NCI-H82 treated with DMSO at 0.1 percent for 48 hours (cell line): ENCODE measurements at regions not wholly inside any gene's neighbourhood (a gene's known extent, or its start where the extent isn't known, plus 50 kb on each side); places are given as distances from the start of the nearest gene placed in this dataset.
"Not testable (repeated sequence)": the region's sequence is repeated elsewhere in the genome, so short reads cannot be mapped to it uniquely, and the experiment has no call there.

Experiments used
- DNase-seq: peaks from one replicate; lab custom pipeline; 2025; ENCODE audit not compliant: unreplicated experiment; lab: John Stamatoyannopoulos, UW

- DNase-seq: no peak
These were observed 106.5 kb downstream of the KLF13 start for GRCh38 chr15:31433091-31433490.

- no peak for DNase-seq
These were observed 106.9 kb downstream of the KLF13 start for GRCh38 chr15:31433574-31433973.

- no peak for DNase-seq
These were observed 107.6 kb downstream of the KLF13 start for GRCh38 chr15:31434275-31434587.

GRCh38 chr15:31434588-31435260 lies 108.1 kb downstream of the KLF13 start:
- DNase-seq: no peak

- DNase-seq: peak; percentile 57
These were observed 108.8 kb downstream of the KLF13 start for GRCh38 chr15:31435261-31435911.

- DNase-seq: no peak
These were observed 109.4 kb downstream of the KLF13 start for GRCh38 chr15:31435912-31436628.

- DNase-seq: no peak
These were observed 111.1 kb downstream of the KLF13 start for GRCh38 chr15:31437686-31438085.

GRCh38 chr15:31438601-31439265 lies 112.1 kb downstream of the KLF13 start:
- DNase-seq: no peak

- no peak for DNase-seq
These were observed 112.7 kb downstream of the KLF13 start for GRCh38 chr15:31439328-31439727.

GRCh38 chr15:31440216-31440615 lies 113.6 kb downstream of the KLF13 start:
- DNase-seq: not testable (repeated sequence)

- DNase-seq: no peak
These were observed 114.2 kb downstream of the KLF13 start for GRCh38 chr15:31440754-31441311.

GRCh38 chr15:31442226-31442625 lies 115.6 kb downstream of the KLF13 start:
- DNase-seq: no peak

- DNase-seq: peak; percentile 54
These were observed 116.1 kb downstream of the KLF13 start for GRCh38 chr15:31442699-31443111.

- no peak for DNase-seq
These were observed 118.2 kb downstream of the KLF13 start for GRCh38 chr15:31444844-31445243.

- no peak for DNase-seq
These were observed 119.9 kb downstream of the KLF13 start for GRCh38 chr15:31446546-31446945.

- DNase-seq: no peak
These were observed 121.4 kb downstream of the KLF13 start for GRCh38 chr15:31447931-31448634.

GRCh38 chr15:31448635-31448979 lies 122.0 kb downstream of the KLF13 start:
- no peak for DNase-seq

- no peak for DNase-seq
These were observed 126.2 kb downstream of the KLF13 start for GRCh38 chr15:31452595-31453557.

GRCh38 chr15:31453558-31454318 lies 127.1 kb downstream of the KLF13 start:
- DNase-seq: no peak
